GM20000 (cell line): ENCODE measurements at regions not wholly inside any gene's neighbourhood (a gene's known extent, or its start where the extent isn't known, plus 50 kb on each side); places are given as distances from the start of the nearest gene placed in this dataset.

Experiments
- DNase-seq: peaks from one replicate; pipeline ENCODE4 v3.0.0; 2012; ENCODE audit warnings: low spot score
- CTCF ChIP-seq: IDR thresholded peaks from 2 replicates; pipeline ENCODE4 v1.5.1; 2012; ENCODE audit warnings: mild to moderate bottlenecking, control low read depth; ENCODE audit errors: extremely low read depth, missing control alignments

- DNase-seq, result no peak
These were observed 174.8 kb upstream of the ARL4C start for GRCh38 chr2:234671716-234672115.

GRCh38 chr2:234671231-234671630, 174.3 kb upstream of the ARL4C start:
- no peak for TF ChIP-seq CTCF
- no peak for DNase-seq

More at GRCh38 chr2:234671716-234672115, 174.8 kb upstream of the ARL4C start:
- TF ChIP-seq CTCF, result no peak

- no peak for TF ChIP-seq CTCF
- no peak for DNase-seq
These were observed 173.9 kb upstream of the ARL4C start for GRCh38 chr2:234670806-234671205.

- DNase-seq, result no peak
- no peak for TF ChIP-seq CTCF
These were observed 173.2 kb upstream of the ARL4C start for GRCh38 chr2:234670052-234670451.

GRCh38 chr2:234669621-234670020, 172.7 kb upstream of the ARL4C start:
- TF ChIP-seq CTCF, result no peak
- DNase-seq, result no peak

GRCh38 chr2:234669001-234669400, 172.1 kb upstream of the ARL4C start:
- DNase-seq, result no peak
- TF ChIP-seq CTCF, result no peak

- TF ChIP-seq CTCF, result no peak
- no peak for DNase-seq
These were observed 170.0 kb upstream of the ARL4C start for GRCh38 chr2:234666911-234667310.
